ENCODE measurements at regions not wholly inside any gene's neighbourhood (a gene's known extent, or its start where the extent isn't known, plus 50 kb on each side); places are given as distances from the start of the nearest gene placed in this dataset.
"Not testable (repeated sequence)": the region's sequence is repeated elsewhere in the genome, so short reads cannot be mapped to it uniquely, and the experiment has no call there.

DNA sequence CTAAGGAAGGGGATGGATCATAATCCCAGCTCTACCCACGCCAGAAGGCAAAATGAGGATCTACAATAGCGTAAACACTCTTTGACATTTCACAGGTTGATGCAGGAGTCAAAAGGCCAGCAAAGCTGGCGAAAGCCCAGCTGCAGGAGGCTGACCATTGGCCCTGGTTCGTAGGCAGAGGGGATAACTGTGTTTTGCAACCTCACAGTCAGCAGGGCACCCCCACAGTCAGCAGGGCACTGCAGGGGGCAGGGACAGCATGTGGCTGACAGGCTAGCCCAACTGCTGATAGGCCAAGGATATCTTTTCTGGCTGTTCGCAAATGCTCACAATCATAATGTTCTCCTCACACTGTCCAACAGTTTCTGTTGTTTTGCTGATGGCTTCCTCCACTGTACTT, 372.7 kb downstream of the BUD13 start:
- no peak for DNase-seq

- no peak for DNase-seq
Measured at GRCh38 chr11:116397602-116398084, 375.1 kb downstream of the BUD13 start.

GRCh38 chr11:116396331-116396730, 376.5 kb downstream of the BUD13 start:
- DNase-seq, result no peak

GRCh38 chr11:116394022-116394421, 378.8 kb downstream of the BUD13 start:
- DNase-seq, result no peak

GRCh38 chr11:116390963-116391362, 381.8 kb downstream of the BUD13 start:
- DNase-seq, result no peak

DNA sequence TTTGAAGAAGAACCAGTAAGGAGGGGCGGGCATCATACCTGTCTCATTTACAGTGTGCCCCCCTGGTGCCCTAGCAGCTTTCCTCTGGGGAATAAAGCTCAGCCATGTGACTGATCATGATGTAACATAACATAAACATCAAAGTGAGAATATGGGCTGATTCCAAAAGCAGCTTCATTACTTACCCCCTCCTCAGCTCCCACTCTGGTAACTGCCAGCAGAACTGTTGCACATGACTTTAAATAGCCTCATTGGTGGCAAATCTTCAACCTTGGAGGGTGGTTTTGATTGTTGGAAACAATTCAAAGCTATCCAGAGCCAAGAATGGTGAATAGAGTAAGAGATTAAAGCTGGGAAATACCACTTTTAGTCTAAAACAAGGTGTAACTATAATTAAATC, 384.6 kb downstream of the BUD13 start:
- no peak for DNase-seq

- no peak for DNase-seq
Measured at GRCh38 chr11:116387641-116388040, 385.1 kb downstream of the BUD13 start.

- no peak for DNase-seq
Measured at GRCh38 chr11:116386118-116386699, 386.6 kb downstream of the BUD13 start.

DNA sequence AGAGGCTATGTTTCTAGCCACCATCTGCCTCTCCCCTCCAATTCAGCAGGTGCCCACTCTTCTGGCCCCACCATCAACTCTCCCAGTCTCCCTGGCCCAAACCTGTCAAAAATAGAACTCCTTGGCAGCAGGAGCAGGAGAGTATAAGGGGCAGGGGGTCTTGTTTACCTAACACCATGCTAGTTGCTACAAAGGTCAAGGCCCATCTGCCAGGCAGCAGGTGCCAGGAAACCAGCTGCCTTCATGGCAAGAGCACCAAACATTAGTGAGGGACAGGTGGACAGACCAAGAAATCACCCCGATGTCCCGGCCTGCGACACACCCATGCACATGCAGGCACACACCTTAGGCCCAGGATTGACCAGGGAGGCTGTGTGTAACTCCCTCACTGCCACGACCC, 387.9 kb downstream of the BUD13 start:
- no peak for DNase-seq

DNA sequence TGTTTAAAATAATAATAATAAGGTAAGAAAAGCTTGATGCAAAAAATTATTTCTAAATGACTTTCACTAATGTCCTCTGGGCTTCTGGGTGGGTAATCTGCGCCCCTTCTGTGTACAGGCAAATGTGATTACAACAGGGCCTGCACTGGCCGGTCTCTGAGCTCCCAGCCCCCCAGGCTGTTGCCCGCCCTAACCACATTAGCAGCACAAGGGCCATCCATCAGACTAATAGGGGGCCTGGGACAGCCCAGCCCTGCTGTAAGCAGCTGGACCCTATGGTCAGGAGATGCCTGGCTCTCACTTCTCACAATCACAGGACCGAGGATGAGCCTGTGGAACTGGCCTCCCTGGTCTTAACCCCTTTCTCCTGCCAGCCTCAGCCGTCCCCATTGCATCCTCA, 388.4 kb downstream of the BUD13 start:
- DNase-seq, result no peak

DNA sequence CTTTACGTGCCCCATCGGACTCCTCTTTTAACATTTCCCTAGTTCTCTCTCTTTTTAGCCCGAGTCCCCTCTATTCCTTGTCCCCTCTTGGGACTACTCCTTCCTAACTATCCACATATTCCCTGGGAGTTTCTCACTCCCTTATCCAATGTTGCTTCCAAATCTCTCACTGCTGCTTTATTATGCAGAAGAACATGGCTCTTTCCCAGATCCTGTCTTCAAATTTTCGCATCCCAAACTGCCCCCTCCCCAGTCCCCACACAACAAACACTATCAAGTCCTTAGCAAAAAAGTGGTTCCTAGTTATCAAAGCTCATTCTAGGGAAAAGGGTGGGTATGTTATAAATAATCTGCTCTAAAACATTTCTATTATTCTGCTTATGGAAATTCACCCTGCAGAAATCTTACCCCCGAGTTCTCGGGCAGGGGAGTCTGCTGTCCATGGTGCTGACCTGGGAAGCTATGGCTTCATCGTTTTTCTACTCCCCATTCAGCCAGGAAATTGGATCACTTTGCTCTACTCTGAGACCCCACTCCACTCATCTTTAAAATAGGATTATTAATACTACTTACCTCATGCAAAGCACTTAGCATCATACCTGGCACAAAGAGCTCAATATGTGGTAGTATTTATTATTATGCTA, 393.5 kb downstream of the BUD13 start:
- DNase-seq, result no peak

DNA sequence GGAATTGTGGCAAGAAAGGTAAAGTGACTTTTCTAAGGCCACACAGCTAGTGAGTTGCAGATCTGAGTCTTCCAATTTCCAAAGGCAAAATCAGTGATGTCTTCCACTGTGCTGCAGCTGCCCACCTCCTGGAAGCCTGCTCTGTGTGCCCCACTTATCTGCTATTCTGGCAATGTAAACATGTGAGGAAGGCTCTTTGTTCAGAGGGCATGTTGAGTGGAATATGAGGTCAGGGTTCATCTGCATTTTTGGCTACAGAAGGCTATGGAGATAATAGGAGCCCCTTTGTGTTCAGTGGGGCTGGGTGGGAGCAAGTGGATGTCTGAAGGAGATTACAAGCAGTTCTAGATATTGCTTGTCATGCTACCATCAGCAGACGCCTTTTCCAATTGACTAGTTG, 396.2 kb downstream of the BUD13 start:
- DNase-seq, result peak; percentile 93

DNA sequence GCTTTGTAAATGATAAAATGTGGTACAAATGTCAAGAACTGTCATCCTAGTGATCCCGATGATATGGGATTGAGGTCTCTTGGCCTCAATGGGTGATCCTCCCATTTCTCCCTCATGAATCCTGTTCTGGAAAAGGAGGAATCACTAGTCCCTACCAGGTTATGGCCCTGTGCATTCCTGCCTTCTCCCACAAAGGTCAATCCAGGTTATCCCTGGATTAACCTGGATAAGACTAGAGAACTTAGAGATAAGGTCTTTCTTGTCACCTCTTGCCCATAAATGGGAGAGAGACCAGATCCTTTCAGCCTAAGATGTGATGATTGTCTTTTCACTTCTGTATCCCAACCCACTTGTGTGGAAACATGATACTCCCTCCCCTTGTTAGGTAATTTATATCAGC, 396.7 kb downstream of the BUD13 start:
- peak; percentile 68 for DNase-seq

DNA sequence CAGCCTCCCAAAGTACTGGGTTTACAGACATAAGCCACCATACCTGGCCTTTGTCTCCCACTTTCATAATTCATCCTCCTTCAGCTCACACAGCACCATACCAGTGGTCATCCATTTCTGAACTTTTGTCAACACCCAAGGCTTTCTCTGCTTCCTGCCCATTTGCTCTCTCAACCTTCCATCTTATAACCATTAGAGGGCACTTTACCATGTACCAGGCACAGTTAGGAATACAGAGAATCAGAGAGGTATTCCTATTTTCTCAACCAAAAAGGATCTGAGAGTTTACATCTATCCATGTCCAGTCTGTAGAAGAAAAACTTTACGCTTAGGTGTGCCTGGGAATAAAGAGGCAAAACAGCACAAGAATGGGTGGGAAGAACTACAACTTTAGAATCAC, 397.6 kb downstream of the BUD13 start:
- DNase-seq, result no peak

DNA sequence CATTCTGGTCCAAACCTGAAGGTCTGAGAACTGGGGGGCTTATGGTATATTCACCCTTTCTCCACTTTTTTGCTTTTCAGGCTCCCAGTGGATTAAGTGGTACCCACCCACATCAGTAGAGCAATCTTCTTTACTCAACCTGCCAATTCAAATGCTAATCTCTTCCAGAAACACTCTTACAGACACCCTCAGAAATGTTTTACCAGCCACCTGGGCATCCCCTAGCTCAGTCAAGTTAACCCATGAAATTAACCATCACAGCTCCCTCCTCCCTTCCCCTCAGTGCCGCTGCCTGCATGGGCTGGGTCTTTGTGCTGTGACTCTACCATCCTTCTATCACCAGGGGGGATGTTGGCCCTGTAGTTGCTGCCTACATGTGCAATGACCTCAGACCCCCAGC, 398.7 kb downstream of the BUD13 start:
- DNase-seq, result no peak

DNA sequence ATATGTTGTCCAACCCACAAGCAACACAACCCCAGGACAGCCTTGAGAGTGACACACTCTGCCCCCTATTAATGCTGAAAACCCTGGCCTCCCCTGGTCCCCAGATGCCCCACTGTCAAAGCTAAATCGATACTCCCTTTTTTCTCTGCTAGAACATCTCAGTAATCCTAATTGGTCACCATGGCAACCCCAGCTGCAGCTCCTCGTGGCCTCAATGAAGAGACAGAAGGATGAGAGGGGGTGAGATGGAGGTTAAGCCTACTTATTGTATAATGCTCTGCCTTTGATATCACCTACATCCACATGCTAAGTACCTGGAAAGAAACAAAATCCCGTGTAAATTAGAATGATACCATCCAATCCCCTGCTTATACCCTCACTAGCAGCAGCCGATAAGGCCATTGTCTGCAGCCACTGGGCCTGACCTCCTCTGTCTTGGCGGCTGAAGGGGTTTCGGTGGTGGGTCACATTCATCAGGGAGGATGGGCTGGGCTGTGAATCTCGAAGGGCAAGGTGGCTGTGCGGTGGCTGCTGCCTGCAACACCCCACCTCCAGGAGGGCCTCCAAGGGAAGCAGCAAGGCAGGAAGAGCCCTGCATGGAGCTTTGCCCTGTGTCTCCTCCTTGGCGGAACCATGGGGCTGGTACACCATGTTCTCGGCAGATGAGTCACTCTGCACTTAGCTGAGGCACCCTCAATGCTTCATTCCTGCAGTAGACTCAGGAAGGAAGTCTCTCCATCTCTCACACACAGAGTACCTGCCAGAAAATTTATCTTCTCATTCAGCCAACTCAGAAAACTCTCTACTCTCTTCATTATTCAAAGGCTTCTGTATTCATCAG, 399.5 kb downstream of the BUD13 start:
- DNase-seq, result no peak

DNA sequence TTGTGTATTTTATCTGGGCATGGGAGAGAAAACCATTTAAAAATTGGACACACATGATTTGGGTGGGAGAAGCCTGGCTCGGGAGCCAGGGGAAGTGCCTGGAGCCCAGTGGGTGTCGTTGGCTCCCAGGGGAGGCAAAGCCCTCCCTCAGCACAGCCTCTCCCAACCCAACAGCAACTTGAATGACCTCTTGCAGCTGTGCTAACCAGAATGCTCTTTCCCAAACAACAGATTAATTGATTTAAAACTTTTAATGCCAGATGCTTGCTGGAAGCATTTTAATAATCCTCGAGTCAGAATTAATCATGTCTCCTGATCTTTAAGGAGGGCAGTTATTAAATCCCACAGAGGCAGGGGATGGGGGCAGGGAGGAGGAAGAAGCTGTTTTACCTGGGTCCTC, 401.6 kb downstream of the BUD13 start:
- no peak for DNase-seq

DNA sequence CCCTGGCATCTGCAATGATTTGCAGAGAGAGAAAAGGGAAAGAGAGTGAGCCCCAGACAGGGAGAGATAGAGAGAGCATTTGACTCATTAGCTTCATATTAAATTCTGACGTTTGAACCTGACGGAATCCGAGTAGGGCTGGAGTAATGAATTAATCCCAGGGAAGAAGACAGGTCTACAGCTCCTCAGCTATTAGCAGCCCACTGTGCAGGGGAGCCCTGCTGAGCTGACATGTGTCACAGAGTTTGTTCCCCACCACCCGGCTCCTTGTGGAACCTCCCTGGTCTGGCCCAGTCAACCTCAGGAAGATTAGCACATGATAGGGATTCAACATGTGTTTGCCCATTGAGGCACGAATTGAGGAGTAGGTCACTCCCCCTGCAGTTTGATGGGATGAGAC, 404.0 kb downstream of the BUD13 start:
- DNase-seq, result no peak

DNA sequence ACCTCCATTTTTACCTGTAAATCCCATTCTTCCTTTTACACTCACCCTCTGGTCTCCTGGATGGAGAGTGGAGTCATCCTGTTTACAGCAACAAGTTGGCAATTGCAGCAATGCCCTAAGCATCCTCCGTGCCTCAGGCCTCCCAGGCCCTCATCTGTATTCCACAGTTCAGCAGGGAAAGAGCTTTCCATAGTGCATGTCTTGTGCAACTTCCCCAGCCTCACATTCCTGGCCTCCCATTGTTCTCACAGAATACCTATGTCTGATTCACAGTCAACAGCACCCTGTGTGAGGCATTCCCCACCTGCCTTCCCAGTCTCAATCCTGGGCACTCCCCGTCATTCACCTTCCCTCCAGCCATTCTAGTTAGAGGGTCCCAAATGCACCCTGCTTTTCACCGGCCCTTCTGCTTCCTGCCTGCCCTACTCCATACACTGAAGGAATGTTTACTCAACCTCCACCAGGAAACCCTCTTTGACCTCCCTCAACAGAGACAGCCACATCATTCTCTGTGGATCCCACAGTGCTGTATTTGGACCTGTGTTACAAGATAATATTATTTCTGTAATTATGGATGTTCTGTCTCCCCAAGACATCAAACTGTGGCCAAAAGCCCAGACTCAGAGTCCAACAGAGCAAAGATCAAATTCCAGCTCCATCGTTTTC, 405.7 kb downstream of the BUD13 start:
- no peak for DNase-seq

- DNase-seq, result no peak
Measured at GRCh38 chr11:116366451-116366850, 406.3 kb downstream of the BUD13 start.

GRCh38 chr11:116364925-116365324, 407.9 kb downstream of the BUD13 start:
- not testable (repeated sequence) for DNase-seq

DNA sequence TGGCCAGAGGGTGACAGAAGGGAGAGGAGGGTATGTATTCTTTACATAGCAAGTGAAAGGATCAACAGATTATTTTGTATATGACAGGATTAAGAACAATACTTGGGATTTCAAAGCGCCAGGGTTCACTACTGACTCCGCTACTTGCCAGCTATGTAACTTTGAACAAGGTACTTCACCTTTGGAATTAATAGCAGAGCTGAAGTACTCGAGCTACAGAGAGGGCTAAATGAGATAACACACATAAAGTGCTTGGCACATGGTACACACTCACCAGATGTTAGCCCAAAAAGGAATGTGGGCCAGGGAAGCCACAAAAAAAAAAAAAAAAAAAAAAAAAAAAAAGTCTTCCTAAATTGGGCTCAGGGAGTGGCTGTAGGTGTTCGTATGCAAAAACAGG, 408.4 kb downstream of the BUD13 start:
- DNase-seq, result peak; percentile 51

DNA sequence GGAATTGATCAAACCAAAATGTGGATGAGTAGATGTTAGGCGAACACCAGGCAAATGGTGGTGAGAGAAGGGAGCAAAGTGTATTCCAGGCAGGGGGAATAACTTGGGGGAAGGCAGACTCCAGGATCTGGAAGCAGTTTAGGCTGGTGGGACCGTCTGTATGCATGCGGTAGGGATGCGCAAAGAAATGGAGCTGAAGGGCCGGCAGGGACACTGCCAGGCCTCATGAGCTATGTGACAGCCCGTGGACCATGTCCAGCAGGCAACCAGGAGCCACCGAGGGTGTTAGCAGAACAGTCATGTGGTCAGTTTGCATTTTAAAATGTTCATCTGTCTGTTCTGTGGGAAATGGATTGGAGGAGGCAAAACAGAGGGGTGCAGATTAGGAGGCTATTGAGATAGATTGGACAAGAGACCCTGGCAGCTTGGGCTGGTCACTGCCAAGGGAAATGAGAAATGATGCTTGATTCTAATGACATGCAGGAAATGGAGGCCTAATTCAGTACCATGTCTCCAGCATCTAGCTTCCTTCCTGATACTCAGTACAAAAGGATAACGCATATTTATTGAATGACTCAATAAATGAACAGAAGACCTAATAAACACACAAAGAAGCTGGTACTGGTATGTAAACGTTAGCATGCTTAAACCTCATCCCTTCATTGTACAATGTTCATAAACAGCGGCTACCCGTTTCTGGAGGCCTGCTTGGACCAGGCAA, 412.4 kb downstream of the BUD13 start:
- DNase-seq, result no peak
